MCF 10A (cell line): ENCODE measurements at regions not wholly inside any gene's neighbourhood (a gene's known extent, or its start where the extent isn't known, plus 50 kb on each side); places are given as distances from the start of the nearest gene placed in this dataset.

Experiments
- BruUV-seq: library from RNA; stranded (reverse); fragments of 400-500 nt; replicated peaks from 2 replicates; lab custom pipeline; 2021; lab: Mats Ljungman, UMichigan
- CTCF ChIA-PET: fragments of 300-600 bp; sonication (Branson Sonifier 250); formaldehyde crosslinking; extraction: SDS; loops from one replicate; lab custom pipeline; 2021; ENCODE audit warnings: antibody characterized with exemption, inconsistent platforms; lab: Yijun Ruan, JAX
- POLR2A ChIA-PET: fragments of 300-600, 350-650 bp; sonication (Branson Sonifier 250); formaldehyde crosslinking; extraction: SDS; loops from one replicate; lab custom pipeline; 2020; ENCODE audit warnings: antibody characterized with exemption, inconsistent platforms; lab: Yijun Ruan, JAX
- DNase-seq: peaks from one replicate; pipeline ENCODE4 v3.0.0-alpha.2; 2018; ENCODE audit not compliant: unreplicated experiment
- H3K27ac Mint-ChIP-seq: one replicate; pipeline ENCODE4 v1.8.0; 2022; ENCODE audit warnings: mild to moderate bottlenecking, low read depth, mixed read lengths; ENCODE audit not compliant: unreplicated experiment
- H3K27me3 Mint-ChIP-seq: one replicate; pipeline ENCODE4 v1.8.0; 2022; ENCODE audit warnings: mixed read lengths; ENCODE audit not compliant: insufficient read depth, unreplicated experiment
- H3K36me3 Mint-ChIP-seq: one replicate; pipeline ENCODE4 v1.8.0; 2022; ENCODE audit warnings: mild to moderate bottlenecking, moderate library complexity, mixed read lengths; ENCODE audit not compliant: insufficient read depth, unreplicated experiment
- H3K4me1 Mint-ChIP-seq: one replicate; pipeline ENCODE4 v1.8.0; 2022; ENCODE audit warnings: mixed read lengths; ENCODE audit not compliant: insufficient read depth, unreplicated experiment
- H3K4me3 Mint-ChIP-seq: one replicate; pipeline ENCODE4 v1.8.0; 2022; ENCODE audit warnings: mild to moderate bottlenecking, moderate library complexity, mixed read lengths; ENCODE audit not compliant: unreplicated experiment
- H3K9me3 Mint-ChIP-seq: one replicate; pipeline ENCODE4 v1.8.0; 2022; ENCODE audit warnings: mixed read lengths; ENCODE audit not compliant: unreplicated experiment
- intact Hi-C: fragments of 100-400 bp; cut with micrococcal nuclease; formaldehyde crosslinking; loops from 2 replicates; pipeline ENCODE4 v1.14.1; 2022
- TF ChIP-seq, protein P1 (sequence below): fragments of 200-600 bp; IDR thresholded peaks from one replicate; pipeline ENCODE4 v1.8.0; 2022; ENCODE audit warnings: antibody characterized with exemption, mild to moderate bottlenecking; ENCODE audit not compliant: unreplicated experiment

DNA sequence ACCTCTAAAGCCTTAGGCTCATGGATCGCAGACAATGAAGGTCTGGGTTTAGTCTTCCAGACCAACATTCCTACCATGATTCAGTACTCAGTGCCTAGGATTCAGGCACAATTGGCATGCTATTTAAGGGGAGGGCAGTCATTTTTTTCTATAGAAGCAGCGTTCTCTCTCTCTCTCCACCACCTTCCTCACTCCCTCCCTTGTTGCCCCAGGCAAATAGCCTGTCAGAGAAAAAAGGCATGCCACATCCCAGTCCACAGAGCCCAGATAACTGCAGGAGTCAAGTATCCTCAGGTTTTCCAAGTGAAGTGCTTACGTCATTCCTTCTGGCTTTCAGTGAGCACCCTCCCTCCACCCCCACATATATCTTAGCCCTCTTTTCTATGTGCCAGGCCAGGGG is 533.0 kb downstream of the BCOR start:
- TF ChIP-seq, protein P1, sequence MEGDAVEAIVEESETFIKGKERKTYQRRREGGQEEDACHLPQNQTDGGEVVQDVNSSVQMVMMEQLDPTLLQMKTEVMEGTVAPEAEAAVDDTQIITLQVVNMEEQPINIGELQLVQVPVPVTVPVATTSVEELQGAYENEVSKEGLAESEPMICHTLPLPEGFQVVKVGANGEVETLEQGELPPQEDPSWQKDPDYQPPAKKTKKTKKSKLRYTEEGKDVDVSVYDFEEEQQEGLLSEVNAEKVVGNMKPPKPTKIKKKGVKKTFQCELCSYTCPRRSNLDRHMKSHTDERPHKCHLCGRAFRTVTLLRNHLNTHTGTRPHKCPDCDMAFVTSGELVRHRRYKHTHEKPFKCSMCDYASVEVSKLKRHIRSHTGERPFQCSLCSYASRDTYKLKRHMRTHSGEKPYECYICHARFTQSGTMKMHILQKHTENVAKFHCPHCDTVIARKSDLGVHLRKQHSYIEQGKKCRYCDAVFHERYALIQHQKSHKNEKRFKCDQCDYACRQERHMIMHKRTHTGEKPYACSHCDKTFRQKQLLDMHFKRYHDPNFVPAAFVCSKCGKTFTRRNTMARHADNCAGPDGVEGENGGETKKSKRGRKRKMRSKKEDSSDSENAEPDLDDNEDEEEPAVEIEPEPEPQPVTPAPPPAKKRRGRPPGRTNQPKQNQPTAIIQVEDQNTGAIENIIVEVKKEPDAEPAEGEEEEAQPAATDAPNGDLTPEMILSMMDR, result no peak
- ChIA-PET POLR2A (no interaction called here), CTCF (no interaction called here)
- Mint-ChIP-seq H3K27me3 (peaks cover 74% of the 10 kb centered on the region), H3K4me1 (no peaks in the 10 kb centered on the region), H3K4me3 (no peak overlapping the region), H3K9me3 (no peaks in the 10 kb centered on the region), H3K36me3 (peaks cover 6% of the 10 kb centered on the region), H3K27ac (no peak overlapping the region)
- intact Hi-C loops, result no loop called here
- no peak for DNase-seq
- BruUV-seq, result no TSS peak

DNA sequence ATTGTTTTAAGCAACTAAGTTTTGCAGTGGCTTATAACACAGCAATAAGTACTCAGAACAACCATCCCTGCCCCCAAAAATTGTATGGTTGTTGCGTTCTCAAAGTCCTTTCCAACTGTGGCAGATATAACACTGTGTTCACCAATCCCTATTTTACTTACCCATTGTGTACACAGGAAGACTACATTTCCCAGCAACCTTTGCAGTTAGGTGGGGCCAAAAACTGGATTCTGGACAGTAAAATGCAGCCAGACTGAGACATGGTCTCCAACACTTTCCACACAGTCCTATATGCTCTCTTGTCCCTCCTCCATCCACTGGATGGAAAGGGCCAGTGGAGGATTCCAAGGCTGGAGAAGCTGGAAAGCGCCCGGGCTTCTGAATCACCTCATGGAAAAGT is 523.6 kb downstream of the BCOR start:
- no peaks in the 10 kb centered on the region for H3K4me1 Mint-ChIP-seq

DNA sequence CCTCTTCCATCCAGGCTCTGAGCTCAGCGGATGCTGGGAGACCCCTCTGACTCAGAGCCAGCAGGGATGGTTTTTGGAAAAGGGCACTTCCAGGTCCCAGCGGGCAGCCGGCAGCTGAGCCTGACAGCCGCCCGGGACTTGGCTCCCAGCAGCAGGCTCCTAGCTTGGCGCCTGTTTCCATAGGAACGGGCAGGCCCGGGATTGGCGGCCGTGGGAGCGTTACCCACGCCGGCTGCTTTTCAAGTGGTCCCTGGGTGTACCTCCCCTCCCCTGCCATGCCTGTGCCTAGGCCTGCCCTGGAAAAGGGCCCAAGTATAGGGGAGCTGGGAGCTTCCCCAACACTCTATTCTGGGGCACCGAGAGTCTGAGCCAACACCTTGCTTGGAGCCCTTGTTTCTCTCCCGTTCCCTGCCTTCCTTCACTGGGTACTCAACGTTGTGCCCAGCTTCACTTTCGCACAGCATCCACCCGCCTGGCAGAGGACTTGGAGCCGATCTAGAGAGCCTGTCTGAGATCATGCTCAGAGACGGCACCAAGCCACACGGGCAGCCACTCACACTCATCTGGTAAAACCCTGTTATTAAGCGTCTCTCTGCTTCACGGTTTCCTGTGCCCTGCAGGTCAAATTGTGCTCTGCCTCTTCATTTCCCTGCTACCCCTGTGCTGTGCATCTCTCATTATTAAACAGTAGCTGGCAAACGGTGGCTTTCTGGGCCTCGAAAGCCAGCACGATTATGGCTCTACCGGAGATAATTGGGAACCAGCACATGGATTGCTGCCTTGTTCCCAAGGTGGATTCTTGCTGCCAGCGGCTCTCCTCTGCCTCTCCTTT is 521.5 kb downstream of the BCOR start:
- Mint-ChIP-seq H3K36me3 (no peaks in the 10 kb centered on the region), H3K27ac (no peak overlapping the region), H3K4me1 (no peaks in the 10 kb centered on the region), H3K9me3 (no peaks in the 10 kb centered on the region), H3K4me3 (no peak overlapping the region), H3K27me3 (peaks cover 36% of the 10 kb centered on the region)
- ChIA-PET CTCF (interaction anchor here (0.7 kb wide), 1 partner anchor 534 kb away, joined by 3 read pairs; no protein-coding TSS in a partner anchor), POLR2A (no interaction called here)
- no peak for DNase-seq
- intact Hi-C loops, result no loop called here
- TF ChIP-seq, protein P1, result no peak
- no TSS peak for BruUV-seq

More for the DNA sequence above, 523.6 kb downstream of the BCOR start:
- DNase-seq, result no peak
- peaks cover 55% of the 10 kb centered on the region for H3K27me3 Mint-ChIP-seq
- intact Hi-C loops, result no loop called here
- BruUV-seq, result no TSS peak
- H3K27ac Mint-ChIP-seq, result no peak overlapping the region
- POLR2A ChIA-PET, result interaction anchor here (1.5 kb wide), 1 partner anchor 14 kb away, joined by 3 read pairs; no protein-coding TSS in a partner anchor
- no peak overlapping the region for H3K4me3 Mint-ChIP-seq
- H3K9me3 Mint-ChIP-seq, result no peaks in the 10 kb centered on the region
- TF ChIP-seq, protein P1, result no peak
- no peaks in the 10 kb centered on the region for H3K36me3 Mint-ChIP-seq
- CTCF ChIA-PET, result interaction anchor here (0.6 to 0.7 kb wide), 2 partner anchors 571 to 909 kb away, joined by 3 to 4 read pairs; no protein-coding TSS in a partner anchor

DNA sequence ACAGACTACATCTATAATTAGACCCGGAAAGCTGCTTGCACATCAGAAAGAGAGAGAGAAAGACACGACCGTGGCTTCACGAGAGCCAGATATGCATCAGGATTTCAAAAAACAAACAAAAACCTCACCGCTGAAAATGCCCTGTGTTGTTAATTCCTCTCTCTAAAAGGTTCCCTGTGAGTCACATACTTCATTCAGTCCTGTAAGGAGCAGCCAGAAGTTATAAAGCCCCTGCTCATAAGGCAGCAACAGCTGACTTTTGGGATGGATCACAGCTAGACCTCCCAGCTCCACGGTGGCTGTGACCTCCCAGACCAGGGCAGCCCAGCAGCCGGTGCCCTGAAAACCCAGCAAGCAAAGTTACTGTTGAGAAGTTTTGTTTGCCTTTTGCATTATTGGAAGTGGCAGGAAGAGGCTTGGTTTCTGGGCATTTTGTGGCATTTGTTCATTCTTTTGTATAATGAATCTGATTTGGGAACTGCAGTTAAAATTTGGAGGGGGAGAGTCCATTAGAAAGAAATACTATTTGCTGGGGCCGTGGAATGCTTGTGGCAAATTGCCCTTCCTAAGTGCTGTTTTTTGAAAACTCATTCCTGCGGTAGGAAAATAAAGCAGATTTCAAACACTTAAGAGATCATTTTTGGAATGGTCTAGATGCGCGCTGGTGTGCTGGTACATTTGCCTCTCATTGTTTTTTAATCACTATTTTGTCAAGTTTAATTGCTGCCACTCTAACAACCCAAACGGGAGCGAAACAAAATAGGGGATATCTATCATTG is 520.4 kb downstream of the BCOR start:
- intact Hi-C loops, result no loop called here
- TF ChIP-seq, protein P1, result no peak
- no peak overlapping the region for H3K27ac Mint-ChIP-seq
- H3K9me3 Mint-ChIP-seq, result no peaks in the 10 kb centered on the region
- DNase-seq, result no peak
- BruUV-seq, result no TSS peak
- CTCF ChIA-PET, result interaction anchor here (0.6 kb wide), 1 partner anchor 37 kb away, joined by 3 read pairs; no protein-coding TSS in a partner anchor
- H3K27me3 Mint-ChIP-seq, result peaks cover 27% of the 10 kb centered on the region
- no peak overlapping the region for H3K4me3 Mint-ChIP-seq
- H3K36me3 Mint-ChIP-seq, result no peaks in the 10 kb centered on the region
- no peaks in the 10 kb centered on the region for H3K4me1 Mint-ChIP-seq
- POLR2A ChIA-PET, result no interaction called here
